Fibroblast of villous mesenchyme (primary cell): ENCODE measurements at regions not wholly inside any gene's neighbourhood (a gene's known extent, or its start where the extent isn't known, plus 50 kb on each side); places are given as distances from the start of the nearest gene placed in this dataset.
"Not testable (repeated sequence)": the region's sequence is repeated elsewhere in the genome, so short reads cannot be mapped to it uniquely, and the experiment has no call there.

Source experiments
- DNase-seq: peaks from one replicate; pipeline ENCODE4 v3.0.0-alpha.2; 2010; ENCODE audit warnings: low read depth
- H3K4me3 ChIP-seq: 2 replicates; pipeline ENCODE4 v1.5.1; 2011; ENCODE audit warnings: low read depth, mild to moderate bottlenecking, low read length
- TF ChIP-seq, protein P1 (sequence below): IDR thresholded peaks from 2 replicates; pipeline ENCODE4 v1.5.1; 2012; ENCODE audit warnings: low read depth, mild to moderate bottlenecking, low read length; ENCODE audit not compliant: insufficient read depth

DNA sequence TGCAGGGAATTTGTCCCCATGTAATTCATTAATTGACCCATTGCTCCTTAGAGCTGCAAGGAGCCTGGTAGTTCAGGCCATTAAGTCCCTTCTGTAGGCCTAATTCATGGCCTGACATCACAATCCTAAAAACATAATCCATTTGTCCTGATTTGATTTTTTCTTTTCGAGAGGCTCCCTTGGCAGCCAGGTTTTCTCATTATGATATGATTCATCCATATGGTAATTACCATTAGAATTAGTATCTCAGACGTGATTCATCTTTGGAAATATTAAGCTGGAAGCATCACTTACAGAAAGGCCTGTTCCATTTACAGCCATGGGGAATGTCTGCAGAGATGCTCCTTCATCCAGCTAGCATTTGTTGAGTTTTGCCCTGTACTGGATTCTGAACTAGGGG, 128.5 kb downstream of the PLCE1 start:
- H3K4me3 ChIP-seq = no peak overlapping the region
- TF ChIP-seq, protein P1, sequence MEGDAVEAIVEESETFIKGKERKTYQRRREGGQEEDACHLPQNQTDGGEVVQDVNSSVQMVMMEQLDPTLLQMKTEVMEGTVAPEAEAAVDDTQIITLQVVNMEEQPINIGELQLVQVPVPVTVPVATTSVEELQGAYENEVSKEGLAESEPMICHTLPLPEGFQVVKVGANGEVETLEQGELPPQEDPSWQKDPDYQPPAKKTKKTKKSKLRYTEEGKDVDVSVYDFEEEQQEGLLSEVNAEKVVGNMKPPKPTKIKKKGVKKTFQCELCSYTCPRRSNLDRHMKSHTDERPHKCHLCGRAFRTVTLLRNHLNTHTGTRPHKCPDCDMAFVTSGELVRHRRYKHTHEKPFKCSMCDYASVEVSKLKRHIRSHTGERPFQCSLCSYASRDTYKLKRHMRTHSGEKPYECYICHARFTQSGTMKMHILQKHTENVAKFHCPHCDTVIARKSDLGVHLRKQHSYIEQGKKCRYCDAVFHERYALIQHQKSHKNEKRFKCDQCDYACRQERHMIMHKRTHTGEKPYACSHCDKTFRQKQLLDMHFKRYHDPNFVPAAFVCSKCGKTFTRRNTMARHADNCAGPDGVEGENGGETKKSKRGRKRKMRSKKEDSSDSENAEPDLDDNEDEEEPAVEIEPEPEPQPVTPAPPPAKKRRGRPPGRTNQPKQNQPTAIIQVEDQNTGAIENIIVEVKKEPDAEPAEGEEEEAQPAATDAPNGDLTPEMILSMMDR = no peak
- DNase-seq = no peak

DNA sequence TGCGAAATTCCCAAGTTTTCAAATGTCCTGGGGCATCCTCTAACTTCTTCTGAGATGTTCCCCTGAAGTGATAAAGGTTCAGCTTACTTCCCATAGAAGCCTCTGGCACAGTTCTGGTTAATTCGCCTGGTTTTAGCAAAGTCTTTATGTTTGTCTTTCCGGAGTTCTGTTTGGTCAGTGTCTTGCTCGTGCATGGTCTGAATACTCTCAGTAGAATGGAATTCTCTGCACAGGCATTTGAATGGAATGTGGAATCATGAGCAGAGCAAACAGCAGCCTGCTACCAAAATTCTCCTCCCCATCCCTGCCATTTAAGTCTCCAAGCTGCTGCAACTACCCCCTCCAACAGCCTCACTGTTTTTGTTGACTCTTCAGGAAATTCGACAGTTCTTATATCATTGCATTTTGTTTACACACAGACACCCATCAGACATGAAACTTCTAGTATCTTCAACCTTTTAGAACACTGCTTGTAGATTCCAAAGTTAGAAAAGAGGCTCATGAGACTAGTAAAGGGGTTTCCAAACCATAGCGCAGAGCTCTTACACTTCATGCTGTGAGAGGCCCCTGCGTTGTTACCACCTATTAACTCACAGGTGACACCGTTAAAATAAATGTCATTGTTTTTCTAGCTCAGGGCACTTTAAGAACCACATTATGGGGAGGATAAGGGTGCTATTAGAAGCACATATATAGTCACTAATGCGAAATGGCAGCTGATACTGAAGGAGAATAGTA, 129.7 kb downstream of the PLCE1 start:
- H3K4me3 ChIP-seq = no peak overlapping the region
- TF ChIP-seq, protein P1 = no peak
- peak; percentile 53 for DNase-seq

DNA sequence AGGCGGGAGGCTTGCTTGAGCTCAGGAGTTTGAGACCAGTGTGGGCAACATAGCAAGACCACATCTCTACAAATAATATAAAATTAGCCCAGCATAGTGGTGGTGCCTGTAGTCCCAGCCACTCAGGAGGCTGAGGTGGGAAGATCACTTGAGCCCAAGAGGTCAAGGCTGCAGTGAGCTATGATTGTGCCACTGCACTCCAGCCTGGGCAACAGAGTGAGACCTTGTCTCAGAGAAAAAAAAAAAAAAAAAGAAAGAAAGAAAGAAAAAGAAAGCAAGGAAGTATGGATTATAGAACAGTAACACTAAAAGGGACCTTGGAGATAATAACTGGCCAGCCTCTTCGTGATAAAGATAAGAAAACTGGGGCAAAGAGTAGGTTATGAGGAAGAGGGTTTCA, 130.4 kb downstream of the PLCE1 start:
- not testable (repeated sequence) for DNase-seq, H3K4me3 ChIP-seq

DNA sequence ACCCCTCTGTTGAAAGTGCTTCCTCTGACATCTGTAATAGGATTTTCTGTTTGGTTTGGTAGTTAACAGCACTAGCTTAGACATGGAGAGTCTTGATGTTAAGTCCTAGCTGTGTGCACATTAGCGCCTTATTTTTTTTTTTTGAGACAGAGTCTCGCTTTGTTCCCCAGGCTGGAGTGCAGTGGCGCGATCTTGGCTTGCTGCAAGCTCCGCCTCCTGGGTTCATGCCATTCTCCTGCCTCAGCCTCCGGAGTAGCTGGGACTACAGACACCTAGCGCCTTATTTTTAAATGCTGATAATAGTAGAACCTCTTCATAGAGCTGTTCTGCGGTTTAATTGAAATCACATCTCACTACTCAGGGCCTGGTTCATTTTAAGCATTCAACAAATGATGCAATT, 131.5 kb downstream of the PLCE1 start:
- H3K4me3 ChIP-seq, DNase-seq: not testable (repeated sequence)

DNA sequence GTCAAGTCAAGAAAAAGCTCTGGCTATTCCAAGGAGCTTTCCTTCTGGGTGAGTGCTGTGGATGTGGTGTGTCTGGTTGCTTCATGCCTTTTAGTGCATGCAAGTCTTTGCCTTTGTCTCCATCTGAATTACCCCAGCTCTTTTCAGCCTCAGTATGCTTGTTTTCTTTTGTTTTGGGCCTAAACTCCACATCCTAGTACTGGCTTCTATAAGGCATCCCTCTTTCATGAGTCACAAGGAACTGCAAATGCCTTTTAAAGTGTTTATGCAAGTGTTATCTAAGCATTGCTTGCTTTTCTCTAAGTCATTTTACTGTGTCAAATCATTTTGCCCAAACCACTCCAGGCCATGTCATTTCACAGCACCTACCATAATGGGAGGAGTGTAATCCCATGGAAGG, 132.1 kb downstream of the PLCE1 start:
- DNase-seq = peak; percentile 64
- no peak overlapping the region for H3K4me3 ChIP-seq
- TF ChIP-seq, protein P1 = no peak

DNA sequence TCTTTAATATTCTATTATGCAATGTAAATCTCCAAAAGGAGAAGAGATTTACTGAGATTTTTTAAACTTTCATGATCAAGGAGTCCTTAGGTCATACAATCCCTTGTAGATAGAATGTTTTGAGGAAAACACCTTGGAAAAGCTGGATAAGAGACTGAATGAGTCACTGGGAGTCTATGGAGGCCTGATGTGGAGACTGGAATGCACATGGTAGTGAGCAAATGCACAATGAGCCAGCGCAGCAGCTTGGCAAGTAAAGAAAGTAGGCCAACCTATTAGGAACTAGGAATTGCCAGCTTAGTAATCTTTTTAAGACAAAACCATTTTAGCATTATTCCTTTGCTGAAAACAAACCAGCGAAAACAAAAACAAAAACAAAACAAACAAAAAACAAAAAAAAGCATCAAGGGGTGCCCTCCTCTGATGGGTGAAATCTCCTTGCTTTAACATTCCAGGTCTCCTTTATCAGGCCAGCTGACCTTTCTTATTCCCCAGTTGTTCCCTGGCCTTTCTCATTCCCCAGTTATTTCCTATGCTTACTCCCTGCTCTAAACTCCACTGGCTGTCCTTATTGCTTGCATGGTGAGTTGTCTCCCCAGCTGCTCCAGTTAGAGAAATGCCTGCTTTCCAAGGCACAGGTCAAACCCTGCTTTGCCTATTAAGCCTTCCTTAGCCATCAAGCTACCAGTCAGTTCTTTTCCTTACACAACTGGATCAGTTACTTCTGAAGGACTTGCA, 135.8 kb downstream of the PLCE1 start:
- DNase-seq = peak; percentile 30
- TF ChIP-seq, protein P1 = no peak
- H3K4me3 ChIP-seq = no peak overlapping the region

DNA sequence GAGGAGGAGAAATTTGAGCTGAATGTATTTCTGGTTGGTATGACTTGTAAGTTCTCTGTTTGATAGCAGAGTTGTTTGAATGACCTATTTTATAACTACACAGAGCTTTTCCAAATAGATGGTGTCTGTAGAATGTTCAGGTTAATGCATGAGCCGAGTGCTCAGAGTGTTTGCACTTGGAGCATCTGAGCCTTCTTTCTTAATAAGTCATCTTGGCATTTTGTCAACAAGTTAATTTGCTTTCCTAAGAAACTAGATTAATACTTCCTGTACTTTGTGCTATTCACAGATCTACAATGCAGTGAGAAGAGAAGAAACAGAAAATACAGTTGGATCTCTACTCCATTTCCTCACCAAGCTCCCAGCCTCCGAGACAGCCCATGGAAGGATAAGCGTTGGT, 138.2 kb downstream of the PLCE1 start:
- TF ChIP-seq, protein P1 = no peak
- H3K4me3 ChIP-seq = no peak overlapping the region
- peak; percentile 58 for DNase-seq

DNA sequence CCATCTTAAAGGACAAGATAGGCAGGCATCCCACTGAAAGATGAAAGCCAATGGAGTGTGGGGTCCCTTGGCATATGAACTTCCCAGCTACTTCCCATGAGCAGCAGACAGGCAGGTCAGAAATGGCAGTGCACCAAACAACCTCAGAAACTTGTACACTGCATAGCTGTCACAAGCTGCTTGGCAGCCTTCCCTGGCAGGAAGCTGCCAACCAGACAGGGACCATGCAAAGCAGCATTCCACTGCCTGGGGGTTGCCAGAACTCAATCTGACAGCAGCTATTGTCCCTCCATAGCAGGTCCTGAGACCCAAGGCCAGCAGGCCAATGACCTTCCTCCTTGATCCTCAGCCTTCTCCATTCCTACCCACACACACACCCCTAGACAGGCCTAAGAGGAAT, 139.5 kb downstream of the PLCE1 start:
- TF ChIP-seq, protein P1 = no peak
- H3K4me3 ChIP-seq = no peak overlapping the region
- DNase-seq = no peak
